K562 (cell line): ENCODE measurements at regions not wholly inside any gene's neighbourhood (a gene's known extent, or its start where the extent isn't known, plus 50 kb on each side); places are given as distances from the start of the nearest gene placed in this dataset.

Source experiments
- CEBPB ChIP-seq: fragments of 450-650 bp; IDR thresholded peaks from 2 replicates; pipeline ENCODE4 v1.6.1; 2016; ENCODE audit warnings: missing genetic modification characterization, missing compliant biosample characterization
- CTCF ChIP-seq, 3 experiments: IDR thresholded peaks in 2 of 3; conservative IDR thresholded peaks in 1 of 3; 2 replicates each; pipeline ENCODE4 v1.5.1; 2011 to 2012; ENCODE audit warnings: low read length in 3 of 3, mild to moderate bottlenecking in 3 of 3, control low read depth in 2 of 3, improper control_type of control experiment in 1 of 3, inconsistent platforms in 1 of 3, low read depth in 1 of 3, mixed read lengths in 1 of 3, moderate library complexity in 1 of 3; ENCODE audit not compliant: insufficient read depth in 2 of 3
- POLR2A ChIP-seq: fragments of 450-650 bp; conservative IDR thresholded peaks from 2 replicates; pipeline ENCODE4 v1.6.1; 2016
- POLR2AphosphoS5 ChIP-seq: IDR thresholded peaks from 2 replicates; pipeline ENCODE4 v1.6.1; 2011; ENCODE audit warnings: mild to moderate bottlenecking, low read depth, low read length, moderate library complexity; ENCODE audit not compliant: control insufficient read depth, insufficient read depth
- POLR3A ChIP-seq: IDR thresholded peaks from 2 replicates; pipeline ENCODE4 v1.6.1; 2011; ENCODE audit warnings: borderline replicate concordance, mild to moderate bottlenecking, moderate library complexity; ENCODE audit not compliant: insufficient read length, insufficient read depth; ENCODE audit errors: extremely low read depth
- SETDB1 ChIP-seq: IDR thresholded peaks from one replicate; pipeline ENCODE4 v1.6.1; 2012; ENCODE audit warnings: low read length, control low read depth, inconsistent platforms
- ZNF586 ChIP-seq: fragments of 450-650 bp; formaldehyde crosslinking; conservative IDR thresholded peaks from 2 replicates; pipeline ENCODE4 v1.4.0; 2020; ENCODE audit warnings: mild to moderate bottlenecking, moderate library complexity
- ZSCAN29 ChIP-seq: fragments of 450-650 bp; IDR thresholded peaks from 2 replicates; pipeline ENCODE4 v1.6.1; 2017
- TF ChIP-seq, protein P1 (sequence below), 2 experiments: IDR thresholded peaks; 2 replicates each; pipeline ENCODE4 v1.6.1; 2012; ENCODE audit warnings: improper control_type of control experiment in 2 of 2, low read depth in 2 of 2, low read length in 2 of 2, borderline replicate concordance in 1 of 2

DNA sequence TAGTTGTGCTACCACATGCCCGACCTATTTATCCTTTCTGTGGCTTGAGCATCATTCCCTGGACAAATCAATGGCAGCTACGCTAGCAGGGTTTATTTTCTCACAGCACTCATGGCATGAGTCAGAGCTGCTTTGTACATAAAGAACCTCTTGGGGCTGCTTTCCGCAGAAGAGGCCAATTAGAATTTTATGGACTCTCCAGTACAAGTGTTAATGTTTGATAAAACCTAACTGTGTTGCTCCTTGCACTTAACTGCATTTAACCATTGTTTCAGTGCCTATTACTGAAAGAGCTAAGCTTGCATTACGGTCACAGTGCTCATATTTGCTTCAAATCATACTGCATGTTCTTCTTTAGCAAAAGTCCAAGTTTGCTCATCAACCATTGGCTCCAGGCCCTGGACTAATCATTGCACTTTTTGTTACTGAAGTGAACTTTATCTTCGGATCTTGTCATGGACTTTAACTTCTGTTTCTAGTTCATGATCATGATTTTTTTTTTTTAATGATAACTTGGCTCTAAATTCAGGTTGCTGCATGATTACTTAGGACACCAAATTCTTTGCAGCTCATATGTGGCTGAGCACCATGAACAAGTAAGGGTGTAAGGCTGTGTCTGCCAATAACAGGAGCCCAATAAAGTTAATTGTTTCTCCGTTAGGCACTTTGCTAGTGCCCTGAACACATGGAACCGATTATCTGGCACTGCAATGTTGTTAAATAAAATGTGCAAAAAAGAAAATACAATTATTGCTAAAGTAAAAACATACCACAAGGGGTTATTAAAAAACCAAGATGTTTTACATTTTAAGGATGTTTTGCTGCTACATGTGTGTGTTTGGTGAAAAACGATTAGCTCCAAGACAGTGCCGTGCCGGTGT, 492.2 kb downstream of the KCNJ2 start:
- no peak for TF ChIP-seq CTCF (IDR thresholded peaks at IDR 0.05 in 2 of 3, conservative IDR thresholded peaks at IDR 0.05 in 1 of 3; ENCODE audit: insufficient read depth in 2 of 3, low read depth in 1 of 3, low read length in 3 of 3)
- no peak for TF ChIP-seq POLR2AphosphoS5
- no peak for TF ChIP-seq POLR3A
- TF ChIP-seq, protein P1, sequence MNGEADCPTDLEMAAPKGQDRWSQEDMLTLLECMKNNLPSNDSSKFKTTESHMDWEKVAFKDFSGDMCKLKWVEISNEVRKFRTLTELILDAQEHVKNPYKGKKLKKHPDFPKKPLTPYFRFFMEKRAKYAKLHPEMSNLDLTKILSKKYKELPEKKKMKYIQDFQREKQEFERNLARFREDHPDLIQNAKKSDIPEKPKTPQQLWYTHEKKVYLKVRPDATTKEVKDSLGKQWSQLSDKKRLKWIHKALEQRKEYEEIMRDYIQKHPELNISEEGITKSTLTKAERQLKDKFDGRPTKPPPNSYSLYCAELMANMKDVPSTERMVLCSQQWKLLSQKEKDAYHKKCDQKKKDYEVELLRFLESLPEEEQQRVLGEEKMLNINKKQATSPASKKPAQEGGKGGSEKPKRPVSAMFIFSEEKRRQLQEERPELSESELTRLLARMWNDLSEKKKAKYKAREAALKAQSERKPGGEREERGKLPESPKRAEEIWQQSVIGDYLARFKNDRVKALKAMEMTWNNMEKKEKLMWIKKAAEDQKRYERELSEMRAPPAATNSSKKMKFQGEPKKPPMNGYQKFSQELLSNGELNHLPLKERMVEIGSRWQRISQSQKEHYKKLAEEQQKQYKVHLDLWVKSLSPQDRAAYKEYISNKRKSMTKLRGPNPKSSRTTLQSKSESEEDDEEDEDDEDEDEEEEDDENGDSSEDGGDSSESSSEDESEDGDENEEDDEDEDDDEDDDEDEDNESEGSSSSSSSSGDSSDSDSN (IDR thresholded peaks at IDR 0.05; ENCODE audit: borderline replicate concordance in 1 of 2, low read depth in 2 of 2, low read length in 2 of 2) = no peak
- TF ChIP-seq CEBPB (tag) = no peak
- TF ChIP-seq ZSCAN29 = no peak
- no peak for TF ChIP-seq POLR2A
- no peak for TF ChIP-seq SETDB1
- TF ChIP-seq ZNF586 (CRISPR knock-in tag) = no peak
